ENCODE measurements at regions not wholly inside any gene's neighbourhood (a gene's known extent, or its start where the extent isn't known, plus 50 kb on each side); places are given as distances from the start of the nearest gene placed in this dataset.
"Not testable (repeated sequence)": the region's sequence is repeated elsewhere in the genome, so short reads cannot be mapped to it uniquely, and the experiment has no call there.

- DNase-seq (ENCODE audit: low spot score): not testable (repeated sequence)
Observed at GRCh38 chr2:111316881-111317549, 196.3 kb downstream of the BCL2L11 start.

GRCh38 chr2:111319552-111319951 is 198.8 kb downstream of the BCL2L11 start:
- DNase-seq (ENCODE audit: low spot score): not testable (repeated sequence)

GRCh38 chr2:111320264-111320663 is 199.6 kb downstream of the BCL2L11 start:
- DNase-seq (ENCODE audit: low spot score): peak; percentile 61

GRCh38 chr2:111320965-111321364 is 200.3 kb downstream of the BCL2L11 start:
- peak; percentile 73 for DNase-seq (ENCODE audit: low spot score)

- DNase-seq (ENCODE audit: low spot score): not testable (repeated sequence)
Observed at GRCh38 chr2:111323384-111323783, 202.7 kb downstream of the BCL2L11 start.

GRCh38 chr2:111327726-111328125 is 207.0 kb downstream of the BCL2L11 start:
- not testable (repeated sequence) for DNase-seq (ENCODE audit: low spot score)

GRCh38 chr2:111329309-111329708 is 208.6 kb downstream of the BCL2L11 start:
- not testable (repeated sequence) for DNase-seq (ENCODE audit: low spot score)

- not testable (repeated sequence) for DNase-seq (ENCODE audit: low spot score)
Observed at GRCh38 chr2:111331099-111331724, 210.5 kb downstream of the BCL2L11 start.

GRCh38 chr2:111335220-111335907 is 214.7 kb downstream of the BCL2L11 start:
- not testable (repeated sequence) for DNase-seq (ENCODE audit: low spot score)

GRCh38 chr2:111338474-111338873 is 217.8 kb downstream of the BCL2L11 start:
- DNase-seq (ENCODE audit: low spot score): not testable (repeated sequence)

GRCh38 chr2:111339476-111339875 is 218.8 kb downstream of the BCL2L11 start:
- not testable (repeated sequence) for DNase-seq (ENCODE audit: low spot score)

- DNase-seq (ENCODE audit: low spot score): not testable (repeated sequence)
Observed at GRCh38 chr2:111344590-111344989, 223.9 kb downstream of the BCL2L11 start.

GRCh38 chr2:111345439-111345838 is 224.7 kb downstream of the BCL2L11 start:
- peak; percentile 45 for DNase-seq (ENCODE audit: low spot score)

- DNase-seq (ENCODE audit: low spot score): peak; percentile 64
Observed at GRCh38 chr2:111346018-111346930, 225.6 kb downstream of the BCL2L11 start.

- not testable (repeated sequence) for DNase-seq (ENCODE audit: low spot score)
Observed at GRCh38 chr2:111347695-111348094, 227.0 kb downstream of the BCL2L11 start.

GRCh38 chr2:111348316-111348715 is 227.6 kb downstream of the BCL2L11 start:
- DNase-seq (ENCODE audit: low spot score): not testable (repeated sequence)

- peak; percentile 2 for DNase-seq (ENCODE audit: low spot score)
Observed at GRCh38 chr2:111355022-111355817, 234.5 kb downstream of the BCL2L11 start.

- not testable (repeated sequence) for DNase-seq (ENCODE audit: low spot score)
Observed at GRCh38 chr2:111355823-111356511, 235.3 kb downstream of the BCL2L11 start.

- peak; percentile 48 for DNase-seq (ENCODE audit: low spot score)
Observed at GRCh38 chr2:111356512-111357031, 235.9 kb downstream of the BCL2L11 start.

- DNase-seq (ENCODE audit: low spot score): peak; percentile 31
Observed at GRCh38 chr2:111365986-111366640, 245.4 kb downstream of the BCL2L11 start.
